IgD-negative memory B cell (primary cell): ENCODE measurements at regions not wholly inside any gene's neighbourhood (a gene's known extent, or its start where the extent isn't known, plus 50 kb on each side); places are given as distances from the start of the nearest gene placed in this dataset.
"Not testable (repeated sequence)": the region's sequence is repeated elsewhere in the genome, so short reads cannot be mapped to it uniquely, and the experiment has no call there.

Experiments
- H3K27ac Mint-ChIP-seq, 3 donors: one replicate each; pipeline ENCODE4 v1.8.0; 2020 to 2022; ENCODE audit warnings: mild to moderate bottlenecking in 3 of 3, mixed read lengths in 3 of 3, moderate library complexity in 1 of 3
- H3K27me3 Mint-ChIP-seq: one replicate; pipeline ENCODE4 v1.8.0; 2021; ENCODE audit warnings: mixed read lengths
- H3K36me3 Mint-ChIP-seq: one replicate; pipeline ENCODE4 v1.8.0; 2020; ENCODE audit warnings: mild to moderate bottlenecking, mixed read lengths
- H3K4me1 Mint-ChIP-seq, 3 donors: one replicate each; pipeline ENCODE4 v1.8.0; 2020 to 2022; ENCODE audit warnings: mixed read lengths in 3 of 3, mild to moderate bottlenecking in 1 of 3
- H3K4me3 Mint-ChIP-seq, 4 donors: one replicate each; pipeline ENCODE4 v1.8.0; 2020 to 2022; ENCODE audit warnings: mild to moderate bottlenecking in 4 of 4, mixed read lengths in 4 of 4, moderate library complexity in 3 of 4
- H3K9me3 Mint-ChIP-seq, 3 donors: one replicate each; pipeline ENCODE4 v1.8.0; 2020 to 2021; ENCODE audit warnings: mixed read lengths in 3 of 3, mild to moderate bottlenecking in 1 of 3

DNA sequence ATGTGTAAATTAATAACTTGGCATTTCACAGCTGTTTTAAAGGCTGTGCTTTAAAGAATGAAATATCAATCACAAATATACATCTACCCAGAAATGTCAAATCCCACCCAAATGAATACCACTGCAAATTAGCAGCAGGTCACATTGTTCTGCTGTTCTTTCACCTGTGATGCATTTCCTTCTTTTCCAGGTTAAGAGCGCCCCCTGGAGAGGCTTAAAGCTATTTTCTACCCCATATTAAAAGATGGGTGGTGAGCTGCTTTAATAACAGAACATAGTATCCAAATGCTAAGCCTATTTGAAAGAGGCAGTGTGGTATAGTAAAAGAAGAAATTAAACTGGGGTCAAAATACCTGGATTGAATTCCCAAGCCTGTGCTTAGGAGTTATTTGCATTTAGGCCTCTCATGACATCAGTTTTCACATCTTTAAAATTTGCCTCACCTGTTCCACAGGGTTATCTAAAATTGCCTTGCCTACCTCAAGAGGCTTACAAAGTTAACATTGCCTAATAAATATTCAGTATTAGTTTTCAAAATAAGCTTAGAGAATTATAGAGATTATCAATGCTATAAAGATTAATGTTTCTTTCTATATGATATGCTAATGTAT, 396.9 kb upstream of the SLITRK5 start:
- Mint-ChIP-seq H3K36me3 (no peaks in the 10 kb centered on the region), H3K27me3 (no peaks in the 10 kb centered on the region), H3K27ac (no peak overlapping the region), H3K4me1 (no peaks in the 10 kb centered on the region), H3K9me3 (peaks cover 2 to 5% (median 3%) of the 10 kb centered on the region in 3 donors), H3K4me3 (no peak overlapping the region)

DNA sequence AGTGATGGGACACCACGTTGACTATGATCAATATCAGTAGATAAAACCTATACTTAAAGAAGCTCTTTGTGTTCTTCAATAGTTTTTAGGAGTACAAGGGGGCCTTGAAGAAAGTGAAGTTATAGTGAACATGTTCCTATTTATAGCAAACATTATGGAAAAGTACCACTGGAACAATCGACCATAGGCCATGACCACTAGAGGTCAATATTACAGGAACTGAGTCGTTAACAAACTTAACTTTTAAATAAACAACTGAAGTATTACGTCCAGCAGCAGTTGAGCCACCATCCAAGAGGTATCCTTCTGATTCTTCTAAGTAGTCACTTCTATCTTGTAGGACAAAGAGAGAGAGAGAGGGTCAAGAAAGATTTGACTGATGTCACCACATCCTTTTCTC, 391.0 kb upstream of the SLITRK5 start:
- H3K27me3 Mint-ChIP-seq = no peaks in the 10 kb centered on the region
- no peak overlapping the region for H3K27ac Mint-ChIP-seq
- H3K4me1 Mint-ChIP-seq = no peaks in the 10 kb centered on the region
- H3K36me3 Mint-ChIP-seq = no peaks in the 10 kb centered on the region
- no peak overlapping the region for H3K4me3 Mint-ChIP-seq
- peaks cover 0 to 5% (median 0%) of the 10 kb centered on the region in 3 donors for H3K9me3 Mint-ChIP-seq

DNA sequence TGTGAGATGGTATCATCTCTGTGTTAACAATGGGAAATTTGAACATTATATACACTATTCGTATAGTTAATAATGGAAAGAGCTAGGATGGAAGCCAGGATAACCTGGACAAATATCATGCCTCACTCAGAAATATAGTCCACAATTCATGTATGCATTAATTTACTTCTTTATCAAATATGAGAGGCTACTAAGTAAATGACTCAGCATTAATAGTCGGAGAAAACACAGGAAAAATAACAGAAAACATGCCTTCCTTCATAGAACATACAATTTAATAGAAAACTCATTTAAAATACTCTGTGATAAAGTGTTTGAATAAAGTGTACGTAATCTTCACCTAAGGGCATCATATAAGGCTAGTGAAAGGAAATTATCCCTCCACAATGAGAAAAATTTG, 383.4 kb upstream of the SLITRK5 start:
- Mint-ChIP-seq H3K4me3 (no peak overlapping the region), H3K4me1 (no peaks in the 10 kb centered on the region), H3K27ac (no peak overlapping the region), H3K9me3 (peaks cover 0 to 3% (median 3%) of the 10 kb centered on the region in 3 donors), H3K27me3 (no peaks in the 10 kb centered on the region), H3K36me3 (no peaks in the 10 kb centered on the region)

DNA sequence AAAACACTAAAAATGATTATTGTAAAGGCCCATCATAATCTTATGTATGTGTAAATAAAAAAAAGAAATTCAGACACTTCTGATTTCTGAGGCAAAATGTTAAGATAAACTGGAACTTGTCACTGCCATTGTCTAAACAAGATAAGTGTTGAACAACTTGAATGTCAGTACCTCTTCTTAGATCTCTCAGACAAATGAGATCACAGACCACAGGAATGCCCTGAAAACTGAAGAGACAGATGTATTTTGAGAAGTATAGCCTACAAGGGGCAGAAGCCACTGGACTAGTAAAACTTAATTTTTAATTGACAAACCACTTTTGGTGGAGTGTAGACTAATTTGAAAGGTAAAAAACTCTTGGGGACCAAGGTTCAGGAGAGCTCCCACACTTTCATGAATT, 375.5 kb upstream of the SLITRK5 start:
- no peaks in the 10 kb centered on the region for H3K27me3 Mint-ChIP-seq

DNA sequence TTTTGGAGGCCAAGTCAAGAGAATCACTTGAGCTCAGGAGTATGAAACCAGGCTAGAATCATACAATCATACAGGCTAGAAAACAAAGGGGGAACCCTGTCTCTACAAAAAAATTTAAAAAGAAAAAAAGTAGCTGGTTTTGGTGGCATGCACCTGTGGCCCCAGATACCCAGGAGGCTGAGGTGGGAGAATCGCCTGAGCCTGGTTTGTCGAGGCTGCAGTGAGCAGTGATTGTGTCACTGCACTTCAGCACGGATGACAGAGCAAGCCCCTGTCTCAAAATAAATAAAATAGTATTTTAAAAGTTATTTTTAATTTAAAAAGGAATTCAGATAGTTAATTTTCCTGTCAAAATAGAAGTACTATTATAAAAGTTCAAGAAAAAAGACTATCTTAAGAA, 369.1 kb upstream of the SLITRK5 start:
- Mint-ChIP-seq H3K27ac (no peak overlapping the region), H3K36me3 (peaks cover 3% of the 10 kb centered on the region), H3K4me1 (no peaks in the 10 kb centered on the region), H3K9me3 (peaks cover 5 to 14% (median 6%) of the 10 kb centered on the region in 3 donors), H3K4me3 (no peak overlapping the region), H3K27me3 (no peaks in the 10 kb centered on the region)

More for the DNA sequence above, 375.5 kb upstream of the SLITRK5 start:
- Mint-ChIP-seq H3K4me3 (no peak overlapping the region), H3K9me3 (peaks cover 1 to 8% (median 3%) of the 10 kb centered on the region in 3 donors), H3K4me1 (no peaks in the 10 kb centered on the region), H3K27ac (no peak overlapping the region), H3K36me3 (peaks cover 3% of the 10 kb centered on the region)

DNA sequence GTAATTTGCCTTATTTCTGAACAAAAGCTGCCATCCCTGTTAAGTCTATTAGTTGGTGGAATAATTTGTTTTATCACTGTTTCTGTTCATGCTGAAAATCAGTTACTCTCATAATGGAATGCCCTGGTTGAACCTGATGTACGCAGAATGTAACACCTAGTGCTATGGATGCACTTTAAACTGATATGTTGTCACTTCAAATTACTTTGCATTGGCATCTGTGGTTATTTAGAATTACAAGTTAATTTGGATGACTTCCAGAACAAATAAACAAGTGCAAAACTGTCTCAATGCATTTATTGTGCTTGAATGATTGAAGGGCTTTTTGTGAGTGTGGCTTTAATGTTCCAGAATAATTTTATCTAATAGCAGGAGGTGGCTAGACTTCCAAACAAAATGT, 368.2 kb upstream of the SLITRK5 start:
- Mint-ChIP-seq H3K27me3 (no peaks in the 10 kb centered on the region), H3K4me3 (no peak overlapping the region)

DNA sequence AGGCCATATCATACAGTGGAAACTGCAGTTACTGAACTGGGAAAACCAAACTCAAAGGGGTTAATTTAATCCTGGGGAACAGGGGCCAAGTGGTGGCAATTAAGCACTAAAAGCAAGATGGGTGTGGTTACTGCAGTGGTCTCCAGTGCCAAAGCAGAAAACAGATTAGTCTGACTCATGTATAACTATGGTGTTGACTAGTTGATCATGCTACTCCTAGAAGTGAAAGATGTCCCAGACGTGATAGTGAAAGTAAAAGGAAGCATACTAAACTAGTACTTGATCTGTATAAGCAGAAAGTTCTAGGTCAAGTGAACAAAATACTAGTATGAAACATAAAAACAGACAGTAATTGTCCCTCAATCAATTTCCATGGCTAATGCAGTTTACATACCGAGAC, 360.0 kb upstream of the SLITRK5 start:
- H3K9me3 Mint-ChIP-seq = peaks cover 4 to 35% (median 15%) of the 10 kb centered on the region in 3 donors
- H3K27me3 Mint-ChIP-seq = no peaks in the 10 kb centered on the region
- no peak overlapping the region for H3K4me3 Mint-ChIP-seq
- H3K27ac Mint-ChIP-seq = no peak overlapping the region
- no peaks in the 10 kb centered on the region for H3K4me1 Mint-ChIP-seq
- no peaks in the 10 kb centered on the region for H3K36me3 Mint-ChIP-seq

More for the DNA sequence above, 368.2 kb upstream of the SLITRK5 start:
- Mint-ChIP-seq H3K27ac (no peak overlapping the region), H3K4me1 (no peaks in the 10 kb centered on the region), H3K36me3 (peaks cover 3% of the 10 kb centered on the region), H3K9me3 (peaks cover 5 to 14% (median 7%) of the 10 kb centered on the region in 3 donors)

DNA sequence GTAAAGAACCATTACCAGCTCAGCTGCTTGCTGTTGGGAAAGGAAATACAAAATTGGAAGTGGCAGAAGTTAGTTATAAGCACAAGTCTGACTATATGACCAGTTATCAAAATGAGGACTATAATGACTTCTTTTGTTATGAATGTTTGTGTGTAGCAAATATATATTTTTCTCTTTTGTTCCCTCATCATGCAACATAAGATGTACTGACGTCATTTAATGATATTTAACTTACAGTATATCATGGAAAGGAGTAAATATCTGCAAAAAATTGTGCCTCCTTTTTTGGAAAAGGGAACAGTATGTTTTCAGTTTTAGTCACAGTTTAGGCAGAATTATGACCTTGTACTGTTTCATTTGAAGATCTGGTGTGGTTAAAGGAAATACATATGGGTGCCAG, 356.3 kb upstream of the SLITRK5 start:
- Mint-ChIP-seq H3K4me3 (no peak overlapping the region), H3K4me1 (no peaks in the 10 kb centered on the region), H3K27ac (no peak overlapping the region), H3K27me3 (no peaks in the 10 kb centered on the region), H3K36me3 (no peaks in the 10 kb centered on the region), H3K9me3 (peaks cover 4 to 41% (median 12%) of the 10 kb centered on the region in 3 donors)

DNA sequence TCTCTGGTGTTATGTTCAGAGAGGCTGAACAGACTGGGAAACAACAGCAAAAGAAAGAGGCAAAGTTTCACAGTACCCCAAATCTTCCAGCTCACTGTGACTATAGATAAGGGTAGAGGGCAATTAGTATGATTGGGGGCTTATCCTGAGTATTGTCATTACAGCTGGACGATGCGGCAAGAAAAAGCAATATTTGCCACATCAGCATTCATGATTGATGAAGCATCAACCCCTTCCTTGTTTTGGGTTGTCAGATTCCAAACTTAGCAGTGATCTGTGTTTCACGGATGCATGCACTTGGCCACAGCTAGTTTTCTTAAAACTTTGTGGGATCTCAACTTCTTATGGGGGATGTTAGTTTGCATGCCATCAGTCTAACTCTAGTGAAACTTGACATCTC, 348.8 kb upstream of the SLITRK5 start:
- H3K36me3 Mint-ChIP-seq = no peaks in the 10 kb centered on the region
- H3K27ac Mint-ChIP-seq = no peak overlapping the region
- peaks cover 1 to 8% (median 4%) of the 10 kb centered on the region in 3 donors for H3K9me3 Mint-ChIP-seq
- no peaks in the 10 kb centered on the region for H3K27me3 Mint-ChIP-seq
- H3K4me1 Mint-ChIP-seq = no peaks in the 10 kb centered on the region
- H3K4me3 Mint-ChIP-seq = no peak overlapping the region

DNA sequence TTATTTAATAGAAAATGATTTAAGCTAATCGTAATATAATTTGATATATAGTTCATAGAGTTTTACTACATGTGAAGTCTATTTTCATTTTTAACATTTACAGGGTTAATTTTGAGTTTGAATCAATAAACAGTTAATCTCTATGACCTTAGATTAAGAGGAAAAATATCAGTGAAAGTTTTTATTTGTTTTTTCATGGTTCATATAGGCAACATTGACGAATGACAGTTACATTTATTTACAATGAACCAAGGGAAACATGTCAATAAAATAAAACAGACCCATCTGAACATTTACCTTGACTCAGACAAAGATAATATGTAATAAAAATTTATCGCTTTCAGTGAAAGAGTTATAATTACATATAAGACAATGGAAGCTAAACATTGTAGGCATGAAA, 346.6 kb upstream of the SLITRK5 start:
- Mint-ChIP-seq H3K4me1 (no peaks in the 10 kb centered on the region), H3K9me3 (peaks cover 0 to 4% (median 1%) of the 10 kb centered on the region in 3 donors), H3K27ac (no peak overlapping the region), H3K4me3 (no peak overlapping the region), H3K36me3 (no peaks in the 10 kb centered on the region), H3K27me3 (no peaks in the 10 kb centered on the region)

DNA sequence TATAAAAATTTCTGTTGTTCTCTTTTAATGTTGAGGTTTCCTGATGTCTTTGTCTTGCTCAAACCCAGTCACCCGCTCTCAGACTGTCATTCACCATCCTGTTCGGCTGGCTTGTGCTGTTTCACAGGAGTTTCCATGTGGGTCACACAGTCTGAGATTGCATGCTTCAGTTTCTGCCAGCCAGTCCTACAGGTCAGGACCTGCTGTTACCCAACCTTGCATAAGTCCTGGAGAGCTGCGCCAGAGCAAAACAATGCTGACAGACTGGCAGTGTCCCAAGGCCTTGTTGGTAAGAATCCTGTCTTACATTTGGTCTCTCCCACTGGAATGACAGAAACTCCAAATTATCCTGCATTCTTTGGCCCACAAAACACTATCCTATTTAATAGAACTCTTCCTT, 340.0 kb upstream of the SLITRK5 start:
- H3K27ac Mint-ChIP-seq = no peak overlapping the region
- no peaks in the 10 kb centered on the region for H3K27me3 Mint-ChIP-seq
- no peaks in the 10 kb centered on the region for H3K36me3 Mint-ChIP-seq
- H3K4me1 Mint-ChIP-seq = no peaks in the 10 kb centered on the region
- H3K4me3 Mint-ChIP-seq = no peak overlapping the region
- H3K9me3 Mint-ChIP-seq = peaks cover 4 to 8% (median 6%) of the 10 kb centered on the region in 3 donors

DNA sequence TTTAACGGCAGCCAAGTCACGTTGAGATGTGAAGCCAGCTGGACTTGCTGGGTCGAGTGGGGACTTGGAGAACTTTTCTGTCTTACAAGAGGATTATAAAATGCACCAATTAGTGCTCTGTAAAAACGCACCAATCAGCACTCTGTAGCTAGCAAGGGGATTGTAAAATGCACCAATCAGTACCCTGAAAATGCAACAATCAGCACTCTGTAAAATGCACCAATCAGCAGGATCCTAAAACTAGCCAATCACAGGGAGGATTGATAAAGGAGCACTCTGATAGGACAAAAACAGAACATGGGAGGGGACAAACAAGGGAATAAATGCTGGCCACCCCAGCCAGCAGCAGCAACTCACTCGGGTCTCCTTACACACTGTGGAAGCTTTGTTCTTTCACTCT, 337.6 kb upstream of the SLITRK5 start:
- H3K27ac Mint-ChIP-seq = no peak overlapping the region
- H3K27me3 Mint-ChIP-seq = no peaks in the 10 kb centered on the region
- H3K4me3 Mint-ChIP-seq = no peak overlapping the region
- peaks cover 2 to 8% (median 3%) of the 10 kb centered on the region in 3 donors for H3K9me3 Mint-ChIP-seq
- H3K36me3 Mint-ChIP-seq = no peaks in the 10 kb centered on the region
- no peaks in the 10 kb centered on the region for H3K4me1 Mint-ChIP-seq

DNA sequence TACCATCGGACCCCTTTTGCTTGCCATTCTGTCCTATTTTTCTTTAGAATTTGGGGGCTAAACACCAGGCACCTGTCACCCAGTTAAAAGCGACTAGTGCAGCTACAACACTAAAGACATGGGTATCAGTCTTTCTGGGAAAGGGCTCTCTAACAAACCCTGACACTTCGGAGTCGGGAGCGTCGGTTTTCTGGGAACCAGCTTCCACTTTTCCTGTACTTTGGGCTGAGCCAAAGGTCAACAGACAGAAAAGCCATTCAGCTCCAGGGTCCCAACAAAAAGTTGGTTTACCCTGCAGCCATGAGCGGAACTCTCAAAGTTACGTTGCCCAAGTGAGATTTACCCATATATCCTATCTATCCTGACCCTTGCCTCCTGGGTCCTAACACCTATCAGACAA, 337.0 kb upstream of the SLITRK5 start:
- no peaks in the 10 kb centered on the region for H3K36me3 Mint-ChIP-seq
- no peak overlapping the region for H3K4me3 Mint-ChIP-seq
- H3K4me1 Mint-ChIP-seq = no peaks in the 10 kb centered on the region
- no peak overlapping the region for H3K27ac Mint-ChIP-seq
- peaks cover 2 to 8% (median 2%) of the 10 kb centered on the region in 3 donors for H3K9me3 Mint-ChIP-seq
- H3K27me3 Mint-ChIP-seq = no peaks in the 10 kb centered on the region

DNA sequence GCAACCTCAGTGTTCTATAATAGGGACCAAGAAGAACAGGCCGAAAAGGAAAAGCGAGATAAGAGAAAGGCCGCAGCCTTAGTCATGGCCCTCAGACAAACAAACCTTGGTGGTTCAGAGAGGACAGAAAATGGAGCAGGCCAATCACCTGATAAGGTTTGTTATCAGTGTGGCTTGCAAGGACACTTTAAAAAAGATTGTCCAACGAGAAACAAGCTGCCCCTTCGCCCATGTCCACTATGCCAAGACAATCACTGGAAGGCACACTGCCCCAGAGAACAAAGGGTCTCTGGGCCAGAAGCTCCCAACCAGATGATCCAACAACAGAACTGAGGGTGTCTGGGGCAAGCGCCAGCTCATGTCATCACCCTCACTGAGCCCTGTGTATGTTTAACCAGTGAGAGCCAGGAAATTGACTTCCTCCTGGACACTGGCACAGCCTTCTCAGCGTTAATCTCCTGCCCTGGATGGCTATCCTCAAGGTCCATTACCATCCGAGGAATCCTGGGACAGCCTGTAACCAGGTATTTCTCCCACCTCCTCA, 334.8 kb upstream of the SLITRK5 start:
- H3K9me3 Mint-ChIP-seq, H3K27me3 Mint-ChIP-seq, H3K27ac Mint-ChIP-seq, H3K36me3 Mint-ChIP-seq, H3K4me3 Mint-ChIP-seq, H3K4me1 Mint-ChIP-seq: not testable (repeated sequence)

DNA sequence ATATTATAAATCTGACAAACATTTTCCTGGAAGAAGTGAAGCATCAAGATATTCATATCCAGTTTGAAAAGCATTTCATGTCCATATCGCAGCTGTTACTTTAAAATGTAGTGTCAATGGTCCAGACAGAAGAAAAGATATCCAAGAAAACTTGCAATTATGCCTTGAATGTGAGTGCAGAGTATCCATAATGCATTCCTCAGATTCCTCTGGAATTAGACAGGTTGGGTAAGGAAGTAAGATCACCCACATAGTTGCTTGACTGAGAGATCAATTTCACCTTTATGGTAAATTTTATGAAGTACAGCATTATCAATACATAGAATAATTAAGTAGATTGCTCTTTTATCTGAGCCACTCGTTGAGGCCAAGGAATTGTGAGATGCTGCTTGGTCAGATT, 327.0 kb upstream of the SLITRK5 start:
- H3K27me3 Mint-ChIP-seq = no peaks in the 10 kb centered on the region
- no peaks in the 10 kb centered on the region for H3K4me1 Mint-ChIP-seq
- H3K27ac Mint-ChIP-seq = no peak overlapping the region
- H3K36me3 Mint-ChIP-seq = no peaks in the 10 kb centered on the region
- H3K9me3 Mint-ChIP-seq = peaks cover 0 to 4% (median 3%) of the 10 kb centered on the region in 3 donors
- H3K4me3 Mint-ChIP-seq = no peak overlapping the region

DNA sequence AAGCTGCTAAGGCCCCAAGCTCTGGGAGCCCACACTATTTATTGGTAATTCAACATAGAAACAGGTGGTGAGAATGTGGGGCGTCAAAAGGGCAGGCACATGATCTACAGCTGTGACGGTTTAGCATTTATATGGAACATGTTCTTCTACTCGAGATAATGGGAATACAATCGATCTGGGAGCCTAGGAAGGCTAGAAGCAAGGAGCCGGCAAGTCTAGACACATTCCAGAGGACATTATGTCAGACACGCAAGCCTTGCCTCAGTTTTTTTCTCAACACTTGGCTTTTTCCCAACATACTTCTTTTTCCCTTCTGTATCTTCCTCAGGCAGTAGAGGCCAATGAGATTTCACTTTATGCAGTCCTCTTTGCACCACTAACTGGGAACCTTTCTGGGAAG, 315.7 kb upstream of the SLITRK5 start:
- Mint-ChIP-seq H3K27ac (no peak overlapping the region), H3K36me3 (no peaks in the 10 kb centered on the region), H3K27me3 (no peaks in the 10 kb centered on the region), H3K9me3 (peaks cover 0 to 24% (median 0%) of the 10 kb centered on the region in 3 donors), H3K4me3 (no peak overlapping the region), H3K4me1 (no peaks in the 10 kb centered on the region)
